GM19452 (cell line): ENCODE measurements at regions not wholly inside any gene's neighbourhood (a gene's known extent, or its start where the extent isn't known, plus 50 kb on each side); places are given as distances from the start of the nearest gene placed in this dataset.

Experiments used
- ATAC-seq: cut with Tn5 transposase; IDR thresholded peaks from one replicate; pipeline ENCODE4 v1.9.1; 2021; ENCODE audit not compliant: unreplicated experiment

DNA sequence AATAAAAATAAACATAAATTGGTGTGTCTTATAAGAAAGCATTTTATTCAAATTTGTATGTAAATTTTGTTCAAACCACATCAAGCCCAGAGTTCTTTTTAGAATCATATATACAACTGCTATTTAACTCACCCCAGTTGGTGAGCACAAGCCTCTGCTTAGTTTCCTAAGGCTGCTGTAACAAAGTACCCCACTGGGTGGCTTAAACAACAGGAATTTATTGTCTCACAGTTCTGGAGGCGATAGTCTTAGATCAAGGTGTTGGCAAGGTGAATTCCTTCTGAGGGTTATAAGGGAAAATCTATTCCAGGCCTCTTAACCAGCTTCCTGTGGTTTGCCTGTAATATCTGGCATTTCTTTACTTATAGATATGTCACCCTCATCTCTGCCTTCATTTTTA is 1133.5 kb downstream of the OLFM4 start:
- ATAC-seq = no peak

- no peak for ATAC-seq
These were observed 1137.1 kb downstream of the OLFM4 start for GRCh38 chr13:54165581-54166215.

DNA sequence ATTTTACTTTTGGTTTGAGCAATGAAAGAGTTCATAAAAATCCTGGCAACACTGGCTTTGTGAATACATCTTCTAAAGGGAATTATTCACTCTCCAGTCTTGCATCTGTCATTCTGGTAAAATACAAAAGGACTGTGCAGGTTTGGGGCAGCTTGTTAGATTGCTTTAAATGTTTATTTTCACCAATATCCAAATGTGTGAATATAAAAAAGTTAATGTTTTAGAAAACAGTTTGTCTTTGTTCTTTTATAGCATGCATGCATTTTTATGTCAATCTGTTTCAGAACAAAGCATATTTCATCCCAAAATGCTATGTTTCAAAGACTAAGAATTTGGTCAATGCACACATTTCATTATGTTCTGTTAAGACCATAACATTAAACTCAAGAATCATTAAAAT is 1145.4 kb downstream of the OLFM4 start:
- no peak for ATAC-seq

- no peak for ATAC-seq
These were observed 1146.9 kb downstream of the OLFM4 start for GRCh38 chr13:54175466-54175865.

GRCh38 chr13:54177466-54177865 is 1148.9 kb downstream of the OLFM4 start:
- no peak for ATAC-seq

DNA sequence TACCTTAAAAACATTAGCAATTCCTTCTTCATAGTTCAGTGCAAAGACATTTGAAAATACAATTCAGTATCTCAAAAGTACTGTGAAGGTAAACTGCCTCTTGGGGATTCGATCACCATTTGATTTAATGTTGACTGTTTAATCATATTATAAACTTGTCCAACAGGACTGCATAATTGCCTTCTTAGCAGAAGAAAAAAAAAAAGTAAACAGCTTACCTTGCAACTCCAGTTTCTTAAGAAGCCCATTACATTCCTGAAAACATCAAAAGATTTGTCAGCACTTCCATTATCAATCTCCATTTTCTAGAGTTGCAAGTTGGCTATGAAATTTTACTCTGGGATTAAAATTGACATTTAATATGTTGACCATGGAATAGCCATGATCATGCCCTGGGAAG is 1154.6 kb downstream of the OLFM4 start:
- ATAC-seq = no peak

- no peak for ATAC-seq
These were observed 1155.1 kb downstream of the OLFM4 start for GRCh38 chr13:54183728-54184127.

GRCh38 chr13:54184576-54184975 is 1156.0 kb downstream of the OLFM4 start:
- ATAC-seq = no peak

DNA sequence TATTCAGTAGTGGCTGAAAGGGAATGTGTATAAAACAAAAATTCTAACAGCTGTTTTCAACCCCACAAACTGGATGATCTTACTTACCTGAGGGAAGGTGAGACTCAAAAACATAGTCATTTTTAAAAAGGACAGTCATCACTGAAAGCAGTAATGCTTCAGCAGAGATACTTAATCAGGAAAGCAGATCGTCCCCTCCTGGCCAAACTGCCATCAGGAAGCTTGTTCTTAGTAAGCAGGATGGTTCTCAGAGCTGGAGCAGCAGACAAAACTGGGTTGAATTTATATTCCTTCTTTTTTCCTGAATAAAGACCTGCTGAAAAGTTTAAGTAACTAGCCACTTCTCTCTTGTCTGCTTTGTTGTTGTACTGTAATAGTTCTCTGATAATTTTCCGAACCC is 1156.5 kb downstream of the OLFM4 start:
- ATAC-seq = no peak

GRCh38 chr13:54185785-54186184 is 1157.2 kb downstream of the OLFM4 start:
- no peak for ATAC-seq

DNA sequence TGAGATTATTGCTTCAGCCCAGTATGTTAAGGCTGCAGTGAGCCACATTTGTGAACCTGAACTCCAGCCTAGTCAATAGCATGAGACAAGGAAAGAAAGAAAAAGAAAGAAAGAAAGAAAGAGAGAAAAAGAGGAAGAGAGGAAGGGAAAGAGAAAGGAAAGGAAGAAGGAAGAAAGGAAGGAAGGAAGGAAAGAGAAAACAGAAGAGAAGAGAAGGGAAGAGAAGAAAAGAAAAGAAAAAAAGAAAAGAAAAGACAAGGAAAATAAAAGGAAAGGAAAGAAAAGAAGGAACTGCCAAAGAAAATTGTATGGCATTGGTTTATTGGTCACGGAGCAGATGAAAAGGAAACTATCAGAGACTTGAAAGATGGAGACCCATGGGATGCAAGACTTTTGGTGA is 1158.8 kb downstream of the OLFM4 start:
- no peak for ATAC-seq

DNA sequence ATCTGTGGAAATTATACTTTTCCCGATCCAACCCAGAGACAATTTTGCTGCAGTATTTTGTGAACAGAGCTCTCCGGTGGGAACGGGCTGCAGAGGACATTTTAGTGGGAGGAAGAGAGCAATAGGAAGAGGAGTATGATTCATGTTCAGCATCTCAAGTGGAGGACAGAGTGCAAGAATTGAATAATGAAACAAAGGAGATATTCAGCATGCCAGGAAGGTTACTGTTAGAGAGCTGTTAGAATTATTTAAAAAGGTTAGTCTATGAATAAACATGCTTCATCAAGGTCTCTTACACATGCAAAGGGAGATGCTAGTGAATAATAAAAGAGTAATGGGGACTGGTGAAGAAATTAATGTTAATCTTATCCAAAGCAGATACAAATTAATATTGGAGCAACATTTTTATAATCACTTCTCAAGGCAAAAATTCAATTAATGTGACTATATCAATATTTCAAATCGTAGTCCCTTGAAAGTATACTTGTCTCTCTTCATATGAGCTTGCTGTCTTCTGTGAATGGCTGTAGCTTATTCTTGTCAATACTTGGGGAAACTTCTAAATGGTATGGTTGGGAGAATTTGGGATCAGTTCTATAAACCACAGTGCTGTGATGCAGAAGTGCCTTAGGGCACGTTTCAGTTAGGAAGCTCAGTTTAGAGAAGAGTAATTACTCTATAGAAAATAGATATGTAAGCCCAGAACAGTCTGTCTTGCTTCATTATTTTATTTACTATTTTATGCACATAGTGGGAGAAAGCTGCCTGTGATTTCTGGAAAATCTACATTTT is 1165.8 kb downstream of the OLFM4 start:
- ATAC-seq = no peak

- no peak for ATAC-seq
These were observed 1168.1 kb downstream of the OLFM4 start for GRCh38 chr13:54196684-54197083.

DNA sequence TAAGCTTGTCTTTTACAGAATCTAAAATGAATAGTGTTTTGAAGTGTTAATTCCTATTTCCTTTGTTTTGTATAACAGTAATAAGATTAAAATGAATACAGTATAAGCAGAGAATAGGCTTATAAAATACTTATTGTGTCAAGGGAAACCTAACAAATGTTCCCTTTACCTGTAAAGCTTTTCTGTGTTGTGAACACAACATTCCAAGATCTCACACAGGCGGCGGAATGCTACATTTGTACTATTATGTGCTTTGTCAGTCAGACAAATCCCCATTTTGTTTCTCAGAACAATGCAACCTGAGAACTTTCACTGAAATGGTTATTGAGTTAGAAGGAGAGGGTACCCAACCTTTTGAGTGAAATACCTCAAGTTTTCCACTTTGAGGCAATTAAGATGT is 1170.3 kb downstream of the OLFM4 start:
- ATAC-seq = no peak

GRCh38 chr13:54206626-54207025 is 1178.0 kb downstream of the OLFM4 start:
- ATAC-seq = no peak

DNA sequence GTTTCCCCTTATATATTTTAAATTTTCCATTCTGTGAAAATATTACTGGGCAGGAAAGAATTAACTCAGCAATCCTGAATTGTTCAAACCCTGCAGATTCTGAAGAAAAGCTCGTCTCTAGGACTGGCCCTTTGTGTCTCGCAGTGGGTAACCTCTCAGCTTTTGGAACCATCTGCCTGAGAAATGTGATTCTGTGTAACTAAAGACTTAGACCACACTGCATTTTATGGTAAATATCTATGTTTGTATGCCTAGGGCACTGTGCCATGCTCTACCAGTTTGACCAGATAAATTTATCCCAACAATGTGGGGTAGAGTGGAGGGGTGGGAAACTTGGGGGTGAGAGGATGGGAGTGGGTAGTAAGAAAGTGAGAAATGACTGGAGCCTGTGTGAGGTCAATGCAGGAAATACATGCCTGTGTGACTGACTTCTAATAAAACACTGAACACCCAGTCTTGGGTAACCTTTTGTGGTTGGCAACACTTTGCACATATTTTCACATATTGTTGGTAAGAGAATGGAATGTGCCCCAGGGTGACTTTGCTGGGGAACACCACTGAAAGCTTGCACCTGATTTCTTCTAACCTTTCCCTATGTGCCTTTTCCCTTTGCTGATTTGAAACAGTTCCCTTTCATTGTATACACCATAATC is 1181.9 kb downstream of the OLFM4 start:
- ATAC-seq = no peak

GRCh38 chr13:54216221-54216620 is 1187.6 kb downstream of the OLFM4 start:
- ATAC-seq = no peak

GRCh38 chr13:54226876-54227275 is 1198.3 kb downstream of the OLFM4 start:
- no peak for ATAC-seq

DNA sequence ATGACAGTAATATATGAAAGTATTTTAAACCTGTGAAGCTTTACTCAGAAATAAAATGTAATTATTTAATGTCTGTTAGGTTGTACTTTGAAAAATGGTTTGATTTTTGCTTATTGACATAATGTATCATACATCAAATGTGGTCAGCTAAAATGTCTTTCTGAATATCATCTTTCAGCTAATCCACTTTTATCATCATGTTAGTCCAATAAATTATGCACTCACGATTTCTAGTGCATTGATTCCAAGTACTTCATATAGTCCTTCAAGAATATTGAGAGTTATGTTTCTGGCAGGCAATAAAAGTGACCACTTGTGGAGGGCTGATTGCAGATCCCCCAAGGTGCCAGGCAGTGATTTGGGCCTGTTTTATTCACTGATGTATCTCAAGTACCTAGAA is 1204.1 kb downstream of the OLFM4 start:
- ATAC-seq = no peak

DNA sequence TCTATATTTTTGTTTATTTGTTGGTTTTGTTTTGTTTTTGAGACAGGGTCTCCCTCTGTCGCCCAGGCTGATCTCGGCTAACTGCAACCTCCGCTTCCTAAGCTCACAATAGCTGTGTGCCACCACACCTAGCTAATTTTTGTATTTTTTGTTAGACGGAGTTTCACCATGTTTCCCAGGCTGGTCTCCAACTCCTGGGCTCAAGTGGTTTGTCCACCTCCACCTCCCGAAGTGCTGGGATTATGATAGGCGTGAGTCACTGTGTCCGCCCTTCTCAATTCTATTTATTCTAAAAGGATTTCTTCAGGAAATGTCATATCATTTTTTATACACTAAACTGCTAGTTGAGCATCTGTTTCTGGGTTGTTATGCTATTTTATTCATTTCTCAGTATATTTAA is 1206.0 kb downstream of the OLFM4 start:
- no peak for ATAC-seq

DNA sequence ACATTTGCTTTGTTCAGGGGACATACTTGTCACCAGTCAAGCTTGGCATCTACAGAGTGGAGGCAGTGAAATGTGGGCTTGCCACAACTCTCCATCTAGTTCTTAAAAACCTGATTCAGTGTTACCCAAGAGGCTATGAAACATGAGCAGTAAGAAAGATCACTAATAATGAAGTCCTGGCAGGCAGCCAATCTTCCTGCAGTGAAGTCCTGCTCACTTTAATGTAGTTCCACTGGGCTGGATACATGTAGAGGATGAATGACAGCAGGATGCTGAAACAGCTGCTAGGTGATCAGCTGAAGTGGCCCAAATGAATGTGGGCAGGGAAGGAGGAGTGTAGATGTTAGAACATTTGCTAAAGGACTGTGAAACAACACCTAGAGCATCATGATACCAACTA is 1213.1 kb downstream of the OLFM4 start:
- no peak for ATAC-seq

- no peak for ATAC-seq
These were observed 1219.7 kb downstream of the OLFM4 start for GRCh38 chr13:54248306-54248705.
